ENCODE measurements at regions not wholly inside any gene's neighbourhood (a gene's known extent, or its start where the extent isn't known, plus 50 kb on each side); places are given as distances from the start of the nearest gene placed in this dataset.

DNA sequence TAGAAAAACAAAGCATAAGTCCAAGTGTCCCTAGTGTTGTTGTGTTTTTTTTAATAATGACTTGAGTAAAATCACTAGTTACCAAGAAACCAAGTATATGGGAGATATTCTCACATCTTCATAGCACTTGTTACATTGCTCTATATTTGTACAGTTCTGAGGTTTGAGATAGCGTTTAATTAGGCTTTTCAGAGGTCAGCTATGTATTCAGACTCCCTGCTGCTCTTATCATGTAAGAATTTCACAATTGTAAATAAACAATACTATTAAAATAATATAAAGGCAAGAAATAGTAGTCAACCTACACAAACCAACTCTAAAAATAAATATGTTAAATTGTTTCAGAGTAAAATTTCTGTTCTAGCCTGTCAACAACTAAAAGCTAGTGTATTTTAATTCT lies 761.9 kb upstream of the FAM174A start:
- H3K18ac ChIP-seq (ENCODE audit: extremely low read depth, low read length): no peak overlapping the region
- no peaks in the 10 kb centered on the region for H3K79me1 ChIP-seq (ENCODE audit: low read depth, low read length)
- 96% methylated on average over 1 of the region's 1 CpG; no CpG with 5 or more reads in 1 of the 2 experiments for WGBS, 2 experiments (ENCODE audit: extremely low coverage in 1 of 2, insufficient coverage in 1 of 2, insufficient read length in 1 of 2, insufficient replicate concordance in 2 of 2, low coverage in 1 of 2, low lambda C conversion rate in 2 of 2, missing lambda C conversion rate in 1 of 2)
- no peak overlapping the region for H2AK5ac ChIP-seq (ENCODE audit: low read depth, low read length)
- H2BK15ac ChIP-seq (ENCODE audit: low read length): no peak overlapping the region
- no peak overlapping the region for H2BK12ac ChIP-seq (ENCODE audit: low read depth, low read length)
- H3K23ac ChIP-seq (ENCODE audit: insufficient read length): no peak overlapping the region
- H4K5ac ChIP-seq (ENCODE audit: insufficient read length, low read depth, low read length): no peak overlapping the region
- no peak overlapping the region for H4K91ac ChIP-seq (replicated peaks; ENCODE audit: insufficient read length, low read length)
- no peaks in the 10 kb centered on the region for H4K20me1 ChIP-seq (replicated peaks in 1 of 2; ENCODE audit: control insufficient read depth in 1 of 2, insufficient read depth in 2 of 2, low read length in 2 of 2)
- H4K8ac ChIP-seq (ENCODE audit: extremely low read depth, insufficient read depth, low read length): no peak overlapping the region
- CTCF ChIA-PET (ENCODE audit: partially characterized antibody): interaction anchor here (0.7 kb wide), 2 partner anchors 48 to 581 kb away, joined by 3 to 5 read pairs; no protein-coding TSS in a partner anchor
- POLR2A ChIA-PET (ENCODE audit: partially characterized antibody): no interaction called here
- no peak overlapping the region for H3K14ac ChIP-seq (ENCODE audit: insufficient read length)
- H2BK20ac ChIP-seq (ENCODE audit: low read length): no peak overlapping the region
- peaks cover 0 to 1% (median 0%) of the 10 kb centered on the region in 4 experiments; a peak in 1 of 7 replicates for H3K27me3 ChIP-seq (replicated peaks in 1 of 4; ENCODE audit: control insufficient read depth in 3 of 4, extremely low read depth in 1 of 4, insufficient read depth in 3 of 4, low read length in 3 of 4)
- no peak overlapping the region for H2AFZ ChIP-seq (ENCODE audit: low read length)
- H3K27ac ChIP-seq (ENCODE audit: low read depth, low read length): no peak overlapping the region
- no peak overlapping the region for H2BK5ac ChIP-seq (ENCODE audit: low read depth, low read length)
- no peak overlapping the region for H3K9ac ChIP-seq (replicated peaks in 1 of 4; ENCODE audit: extremely low read depth in 1 of 4, low read depth in 3 of 4, low read length in 3 of 4)
- H3K4me1 ChIP-seq (replicated peaks in 1 of 4; ENCODE audit: control insufficient read depth in 3 of 4, insufficient read depth in 4 of 4, low read length in 3 of 4): no peaks in the 10 kb centered on the region
- FAIRE-seq (no peak), DNase-seq (ENCODE audit: low read depth in 1 of 2, low spot score in 2 of 2) (no peak)
- no peaks in the 10 kb centered on the region for H3K79me2 ChIP-seq (ENCODE audit: control insufficient read depth in 1 of 2, insufficient read depth in 2 of 2, low read length in 2 of 2)
- no peak overlapping the region for H3K4ac ChIP-seq (replicated peaks; ENCODE audit: insufficient read length, low read depth, low read length)
- H3K36me3 ChIP-seq (ENCODE audit: control insufficient read depth in 2 of 4, insufficient read depth in 4 of 4, low read length in 3 of 4): no peaks in the 10 kb centered on the region
- H3K9me3 ChIP-seq (ENCODE audit: insufficient read depth in 2 of 2, low read depth in 1 of 2, low read length in 1 of 2): no peaks in the 10 kb centered on the region
- H3K23me2 ChIP-seq (ENCODE audit: low read depth, low read length): no peaks in the 10 kb centered on the region
- no peak overlapping the region for H3K4me2 ChIP-seq (ENCODE audit: insufficient read depth in 1 of 2, low read depth in 2 of 2, low read length in 2 of 2)
- no peak for TF ChIP-seq RBBP5 (IDR thresholded peaks at IDR 0.05; ENCODE audit: borderline replicate concordance, low read depth, low read length)
- TF ChIP-seq RFX5 (IDR thresholded peaks at IDR 0.05; ENCODE audit: borderline replicate concordance, low read depth, low read length): no peak
- TF ChIP-seq, protein P1, sequence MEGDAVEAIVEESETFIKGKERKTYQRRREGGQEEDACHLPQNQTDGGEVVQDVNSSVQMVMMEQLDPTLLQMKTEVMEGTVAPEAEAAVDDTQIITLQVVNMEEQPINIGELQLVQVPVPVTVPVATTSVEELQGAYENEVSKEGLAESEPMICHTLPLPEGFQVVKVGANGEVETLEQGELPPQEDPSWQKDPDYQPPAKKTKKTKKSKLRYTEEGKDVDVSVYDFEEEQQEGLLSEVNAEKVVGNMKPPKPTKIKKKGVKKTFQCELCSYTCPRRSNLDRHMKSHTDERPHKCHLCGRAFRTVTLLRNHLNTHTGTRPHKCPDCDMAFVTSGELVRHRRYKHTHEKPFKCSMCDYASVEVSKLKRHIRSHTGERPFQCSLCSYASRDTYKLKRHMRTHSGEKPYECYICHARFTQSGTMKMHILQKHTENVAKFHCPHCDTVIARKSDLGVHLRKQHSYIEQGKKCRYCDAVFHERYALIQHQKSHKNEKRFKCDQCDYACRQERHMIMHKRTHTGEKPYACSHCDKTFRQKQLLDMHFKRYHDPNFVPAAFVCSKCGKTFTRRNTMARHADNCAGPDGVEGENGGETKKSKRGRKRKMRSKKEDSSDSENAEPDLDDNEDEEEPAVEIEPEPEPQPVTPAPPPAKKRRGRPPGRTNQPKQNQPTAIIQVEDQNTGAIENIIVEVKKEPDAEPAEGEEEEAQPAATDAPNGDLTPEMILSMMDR (IDR thresholded peaks at IDR 0.05; ENCODE audit: control extremely low read depth in 1 of 3, insufficient read depth in 1 of 3, low read depth in 1 of 3, low read length in 3 of 3): no peak
- TF ChIP-seq SP4 (IDR thresholded peaks at IDR 0.05; ENCODE audit: low read length): no peak
- TF ChIP-seq, protein P2, sequence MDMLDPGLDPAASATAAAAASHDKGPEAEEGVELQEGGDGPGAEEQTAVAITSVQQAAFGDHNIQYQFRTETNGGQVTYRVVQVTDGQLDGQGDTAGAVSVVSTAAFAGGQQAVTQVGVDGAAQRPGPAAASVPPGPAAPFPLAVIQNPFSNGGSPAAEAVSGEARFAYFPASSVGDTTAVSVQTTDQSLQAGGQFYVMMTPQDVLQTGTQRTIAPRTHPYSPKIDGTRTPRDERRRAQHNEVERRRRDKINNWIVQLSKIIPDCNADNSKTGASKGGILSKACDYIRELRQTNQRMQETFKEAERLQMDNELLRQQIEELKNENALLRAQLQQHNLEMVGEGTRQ (IDR thresholded peaks at IDR 0.05; ENCODE audit: low read length): no peak
- no peak for TF ChIP-seq CTBP2 (IDR thresholded peaks at IDR 0.05; ENCODE audit: borderline replicate concordance, insufficient read depth, insufficient read length, low read length)
- TF ChIP-seq CHD1 (IDR thresholded peaks at IDR 0.05; ENCODE audit: low read depth, low read length): no peak
- TF ChIP-seq PHF8 (conservative IDR thresholded peaks at IDR 0.05; ENCODE audit: low read depth, low read length): no peak
- H3K56ac ChIP-seq (replicated peaks; ENCODE audit: insufficient read length, low read depth, low read length): no peak overlapping the region
- no peak overlapping the region for H3K4me3 ChIP-seq (ENCODE audit: extremely low read depth in 1 of 4, insufficient read depth in 2 of 4, low read depth in 3 of 4, low read length in 4 of 4)
- no peak overlapping the region for H2BK120ac ChIP-seq (replicated peaks; ENCODE audit: low read depth, low read length)

Data from H1 (cell line).